ENCODE measurements at regions not wholly inside any gene's neighbourhood (a gene's known extent, or its start where the extent isn't known, plus 50 kb on each side); places are given as distances from the start of the nearest gene placed in this dataset.
"Not testable (repeated sequence)": the region's sequence is repeated elsewhere in the genome, so short reads cannot be mapped to it uniquely, and the experiment has no call there.

- no peaks in the 10 kb centered on the region for H3K36me3 ChIP-seq (ENCODE audit: control insufficient read depth, insufficient read depth, low read length)
- H3K4me3 ChIP-seq (replicated peaks; ENCODE audit: low read depth, low read length), result no peak overlapping the region
- DNase-seq (ENCODE audit: extremely low read depth, insufficient read length), result no peak
- TF ChIP-seq CTCF (IDR thresholded peaks at IDR 0.05; ENCODE audit: insufficient read depth, low read length, poor library complexity, severe bottlenecking), result no peak
- no peaks in the 10 kb centered on the region for H3K27me3 ChIP-seq (replicated peaks; ENCODE audit: control insufficient read depth, insufficient read depth, low read length)
Measured at GRCh38 chr6:21941926-21942325, 348.4 kb downstream of the SOX4 start.

GRCh38 chr6:21942897-21943296 lies 349.3 kb downstream of the SOX4 start:
- DNase-seq (ENCODE audit: extremely low read depth, insufficient read length), result no peak
- no peak for TF ChIP-seq CTCF (IDR thresholded peaks at IDR 0.05; ENCODE audit: insufficient read depth, low read length, poor library complexity, severe bottlenecking)
- no peaks in the 10 kb centered on the region for H3K36me3 ChIP-seq (ENCODE audit: control insufficient read depth, insufficient read depth, low read length)
- H3K4me3 ChIP-seq (replicated peaks; ENCODE audit: low read depth, low read length), result no peak overlapping the region
- no peaks in the 10 kb centered on the region for H3K27me3 ChIP-seq (replicated peaks; ENCODE audit: control insufficient read depth, insufficient read depth, low read length)

DNA sequence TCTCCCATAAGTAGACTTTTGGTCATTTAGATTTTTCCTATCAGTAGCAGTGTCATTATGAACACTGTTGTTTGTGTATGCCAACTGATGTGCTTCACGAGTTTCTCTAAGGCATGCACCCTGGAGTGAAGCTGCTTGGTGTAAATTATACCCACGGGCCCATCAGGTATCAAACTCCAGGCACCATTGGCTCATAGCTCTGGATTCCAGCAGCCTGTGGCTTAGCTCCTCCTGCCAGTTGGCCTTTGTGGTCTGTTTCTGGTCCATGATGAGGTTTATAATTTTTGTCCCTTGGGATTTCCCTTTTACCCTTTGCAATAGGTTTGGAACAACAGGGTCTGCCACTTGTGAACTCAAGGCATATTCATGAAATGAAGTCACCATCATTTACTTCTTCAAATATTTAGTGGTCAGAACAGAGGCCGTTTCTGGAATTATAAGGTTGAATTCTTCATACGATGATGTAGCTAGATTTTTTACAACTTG lies 350.5 kb downstream of the PRL start:
- Histone ChIP-seq H3K36me3 (ENCODE audit: control insufficient read depth, insufficient read depth, low read length) (no peaks in the 10 kb centered on the region), H3K27me3 (replicated peaks; ENCODE audit: control insufficient read depth, insufficient read depth, low read length) (no peaks in the 10 kb centered on the region), H3K4me3 (replicated peaks; ENCODE audit: low read depth, low read length) (no peak overlapping the region)
- no peak for DNase-seq (ENCODE audit: extremely low read depth, insufficient read length)
- TF ChIP-seq CTCF (IDR thresholded peaks at IDR 0.05; ENCODE audit: insufficient read depth, low read length, poor library complexity, severe bottlenecking), result no peak

- DNase-seq (ENCODE audit: extremely low read depth, insufficient read length); H3K4me3 ChIP-seq (replicated peaks; ENCODE audit: low read depth, low read length); H3K36me3 ChIP-seq (ENCODE audit: control insufficient read depth, insufficient read depth, low read length); H3K27me3 ChIP-seq (replicated peaks; ENCODE audit: control insufficient read depth, insufficient read depth, low read length): not testable (repeated sequence)
Measured at GRCh38 chr6:21947227-21947626, 349.6 kb downstream of the PRL start.

GRCh38 chr6:21947731-21948386 lies 349.0 kb downstream of the PRL start:
- H3K27me3 ChIP-seq (replicated peaks; ENCODE audit: control insufficient read depth, insufficient read depth, low read length), result no peaks in the 10 kb centered on the region
- no peak for DNase-seq (ENCODE audit: extremely low read depth, insufficient read length)
- H3K4me3 ChIP-seq (replicated peaks; ENCODE audit: low read depth, low read length), result no peak overlapping the region
- no peaks in the 10 kb centered on the region for H3K36me3 ChIP-seq (ENCODE audit: control insufficient read depth, insufficient read depth, low read length)
- no peak for TF ChIP-seq CTCF (IDR thresholded peaks at IDR 0.05; ENCODE audit: insufficient read depth, low read length, poor library complexity, severe bottlenecking)

GRCh38 chr6:21949211-21949801 lies 347.5 kb downstream of the PRL start:
- H3K4me3 ChIP-seq (replicated peaks; ENCODE audit: low read depth, low read length), result no peak overlapping the region
- no peak for DNase-seq (ENCODE audit: extremely low read depth, insufficient read length)
- H3K27me3 ChIP-seq (replicated peaks; ENCODE audit: control insufficient read depth, insufficient read depth, low read length), result no peaks in the 10 kb centered on the region
- no peaks in the 10 kb centered on the region for H3K36me3 ChIP-seq (ENCODE audit: control insufficient read depth, insufficient read depth, low read length)
- no peak for TF ChIP-seq CTCF (IDR thresholded peaks at IDR 0.05; ENCODE audit: insufficient read depth, low read length, poor library complexity, severe bottlenecking)

All from GM06990 (cell line).